Liver (tissue), 8 donors: ENCODE measurements at regions not wholly inside any gene's neighbourhood (a gene's known extent, or its start where the extent isn't known, plus 50 kb on each side); places are given as distances from the start of the nearest gene placed in this dataset.

Experiments
- DNase-seq: peaks from one replicate; pipeline ENCODE4 v3.0.0-alpha.2; 2017; ENCODE audit warnings: low spot score
- H3K27ac ChIP-seq, 2 donors: one replicate each; pipeline ENCODE4 v1.7.0; 2013; ENCODE audit warnings: inconsistent platforms in 2 of 2, low read length in 2 of 2, control low read depth in 1 of 2, low read depth in 1 of 2, mild to moderate bottlenecking in 1 of 2
- H3K27me3 ChIP-seq, 4 donors: one replicate each; pipeline versions ENCODE4 v1.6.1 to v1.7.0; 2013; ENCODE audit warnings: low read length in 3 of 4, inconsistent platforms in 1 of 4, mild to moderate bottlenecking in 1 of 4, moderate library complexity in 1 of 4; ENCODE audit not compliant: control insufficient read depth in 4 of 4, insufficient read depth in 4 of 4
- H3K36me3 ChIP-seq, 4 donors: one replicate each; pipeline versions ENCODE4 v1.6.1 to v1.7.0; 2013; ENCODE audit warnings: low read length in 3 of 4, mild to moderate bottlenecking in 3 of 4, low read depth in 1 of 4, moderate library complexity in 1 of 4; ENCODE audit not compliant: control insufficient read depth in 4 of 4, insufficient read depth in 3 of 4
- H3K4me1 ChIP-seq, 4 donors: one replicate each; pipeline versions ENCODE4 v1.6.1 to v1.7.0; 2013; ENCODE audit warnings: low read length in 3 of 4, mild to moderate bottlenecking in 3 of 4, moderate library complexity in 1 of 4; ENCODE audit not compliant: control insufficient read depth in 4 of 4, insufficient read depth in 4 of 4
- H3K4me3 ChIP-seq, 3 donors: one replicate each; pipeline versions ENCODE4 v1.6.1 to v1.7.0; 2013; ENCODE audit warnings: low read length in 3 of 3, control low read depth in 1 of 3, low read depth in 1 of 3, mild to moderate bottlenecking in 1 of 3
- H3K9ac ChIP-seq, 2 donors: one replicate each; pipeline ENCODE4 v1.7.0; 2013; ENCODE audit warnings: low read length in 2 of 2, mild to moderate bottlenecking in 2 of 2, moderate library complexity in 2 of 2, control low read depth in 1 of 2, low read depth in 1 of 2
- H3K9me3 ChIP-seq, 4 donors: one replicate each; pipeline versions ENCODE4 v1.6.1 to v1.7.0; 2013; ENCODE audit warnings: low read length in 3 of 4; ENCODE audit not compliant: control insufficient read depth in 4 of 4
- EGR1 ChIP-seq, 2 donors: IDR thresholded peaks; 2 replicates each; pipeline ENCODE4 v1.6.1; 2016 to 2018; ENCODE audit warnings: antibody characterized with exemption in 2 of 2, low read depth in 2 of 2
- FOXA1 ChIP-seq: IDR thresholded peaks from 2 replicates; pipeline ENCODE4 v1.6.1; 2016; ENCODE audit warnings: antibody characterized with exemption
- FOXA2 ChIP-seq: IDR thresholded peaks from 2 replicates; pipeline ENCODE4 v1.6.1; 2016; ENCODE audit warnings: antibody characterized with exemption
- GABPA ChIP-seq, 2 donors: IDR thresholded peaks in 1 of 2; conservative IDR thresholded peaks in 1 of 2; 2 replicates each; pipeline ENCODE4 v1.6.1; 2016; ENCODE audit warnings: antibody characterized with exemption in 2 of 2, mild to moderate bottlenecking in 1 of 2, moderate library complexity in 1 of 2
- HNF4A ChIP-seq, 2 donors: conservative IDR thresholded peaks; 2 replicates each; pipeline ENCODE4 v1.6.1; 2016; ENCODE audit warnings: antibody characterized with exemption in 2 of 2, mild to moderate bottlenecking in 2 of 2
- HNF4G ChIP-seq: IDR thresholded peaks from 2 replicates; pipeline ENCODE4 v1.6.1; 2016; ENCODE audit warnings: antibody characterized with exemption
- JUND ChIP-seq, 2 donors: IDR thresholded peaks; 2 replicates each; pipeline ENCODE4 v1.6.1; 2016; ENCODE audit warnings: antibody characterized with exemption in 2 of 2
- NR2F2 ChIP-seq: IDR thresholded peaks from 2 replicates; pipeline ENCODE4 v1.6.1; 2016; ENCODE audit warnings: antibody characterized with exemption
- RAD21 ChIP-seq, 2 donors: IDR thresholded peaks; 2 replicates each; pipeline ENCODE4 v1.6.1; 2016; ENCODE audit warnings: antibody characterized with exemption in 2 of 2, mild to moderate bottlenecking in 2 of 2
- REST ChIP-seq: IDR thresholded peaks from 2 replicates; pipeline ENCODE4 v1.6.1; 2016; ENCODE audit warnings: antibody characterized with exemption, mild to moderate bottlenecking
- RXRA ChIP-seq, 2 donors: IDR thresholded peaks; 2 replicates each; pipeline ENCODE4 v1.6.1; 2017 to 2018; ENCODE audit warnings: antibody characterized with exemption in 2 of 2, mild to moderate bottlenecking in 1 of 2
- SP1 ChIP-seq: IDR thresholded peaks from 2 replicates; pipeline ENCODE4 v1.6.1; 2018; ENCODE audit warnings: antibody characterized with exemption, mild to moderate bottlenecking
- TAF1 ChIP-seq: conservative IDR thresholded peaks from 2 replicates; pipeline ENCODE4 v1.6.1; 2016; ENCODE audit warnings: antibody characterized with exemption, mild to moderate bottlenecking
- YY1 ChIP-seq: IDR thresholded peaks from 2 replicates; pipeline ENCODE4 v1.6.1; 2016; ENCODE audit warnings: antibody characterized with exemption, mild to moderate bottlenecking
- ZBTB33 ChIP-seq: IDR thresholded peaks from 2 replicates; pipeline ENCODE4 v1.6.1; 2016; ENCODE audit warnings: antibody characterized with exemption
- WGBS: extraction: QIAGEN DNeasy Blood & Tissue Kit; methylation state at CpG from one replicate; pipeline ENCODE4 v1.1.7; 2013; 5-methylcytosine and 5-hydroxymethylcytosine counted together
- TF ChIP-seq, protein P1 (sequence below): IDR thresholded peaks from 2 replicates; pipeline ENCODE4 v1.6.1; 2016; ENCODE audit warnings: antibody characterized with exemption
- TF ChIP-seq, protein P2 (sequence below): IDR thresholded peaks from 2 replicates; pipeline ENCODE4 v1.6.1; 2016; ENCODE audit warnings: antibody characterized with exemption
- TF ChIP-seq, protein P3 (sequence below): fragments of 150-350 bp; IDR thresholded peaks from 2 replicates; pipeline ENCODE4 v1.5.1; 2017; ENCODE audit warnings: improper control_type of control experiment, low read depth, low read length; ENCODE audit not compliant: missing input control
- donor health status: healthy.
- donor health status: healthy.
- donor health status: healthy.
- donor health status: healthy.
- donor health status: healthy.

GRCh38 chr3:3333571-3333970 is 154.1 kb upstream of the CRBN start:
- no peak overlapping the region for H3K27ac ChIP-seq
- 80% methylated on average over 2 of the region's 2 CpGs for WGBS

DNA sequence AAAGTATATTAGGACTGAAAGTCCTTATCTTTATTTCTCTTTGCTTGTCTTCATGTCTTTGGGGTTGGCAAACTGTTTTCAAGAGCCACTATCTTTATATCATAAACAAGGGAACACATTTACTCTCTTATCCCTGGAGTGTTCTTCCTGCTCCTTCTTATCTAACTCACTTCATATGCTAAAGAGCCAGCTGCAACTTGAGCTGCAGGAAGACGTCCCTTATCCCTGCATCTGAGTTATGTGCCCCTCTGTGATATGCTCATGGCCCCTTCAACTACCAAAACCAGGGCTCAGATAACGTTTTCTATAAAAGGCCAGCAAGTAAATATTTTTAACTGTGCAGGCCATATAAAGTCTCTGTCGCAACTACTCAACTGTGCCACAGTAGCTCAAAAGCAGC is 137.0 kb upstream of the CRBN start:
- 47% methylated on average over 3 of the region's 3 CpGs for WGBS
- Histone ChIP-seq H3K27me3 (peaks cover 0 to 5% (median 0%) of the 10 kb centered on the region in 4 donors), H3K9ac (no peak overlapping the region), H3K9me3 (peaks cover 0 to 4% (median 0%) of the 10 kb centered on the region in 4 donors), H3K36me3 (no peaks in the 10 kb centered on the region), H3K4me1 (no peaks in the 10 kb centered on the region), H3K27ac (no peak overlapping the region), H3K4me3 (no peak overlapping the region)
- TF ChIP-seq HNF4G (no peak), RAD21 (IDR thresholded peaks at IDR 0.05) (no peak), EGR1 (IDR thresholded peaks at IDR 0.05; ENCODE audit: low read depth in 2 of 2) (no peak), TAF1 (no peak), JUND (IDR thresholded peaks at IDR 0.05) (no peak), FOXA2 (no peak), YY1 (no peak), RXRA (IDR thresholded peaks at IDR 0.05) (no peak), NR2F2 (no peak), HNF4A (conservative IDR thresholded peaks at IDR 0.05) (no peak), ZBTB33 (no peak), FOXA1 (no peak), REST (no peak), GABPA (IDR thresholded peaks at IDR 0.05 in 1 of 2, conservative IDR thresholded peaks at IDR 0.05 in 1 of 2) (no peak), SP1 (no peak)
- TF ChIP-seq, protein P1, sequence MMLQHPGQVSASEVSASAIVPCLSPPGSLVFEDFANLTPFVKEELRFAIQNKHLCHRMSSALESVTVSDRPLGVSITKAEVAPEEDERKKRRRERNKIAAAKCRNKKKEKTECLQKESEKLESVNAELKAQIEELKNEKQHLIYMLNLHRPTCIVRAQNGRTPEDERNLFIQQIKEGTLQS = no peak
- TF ChIP-seq, protein P2, sequence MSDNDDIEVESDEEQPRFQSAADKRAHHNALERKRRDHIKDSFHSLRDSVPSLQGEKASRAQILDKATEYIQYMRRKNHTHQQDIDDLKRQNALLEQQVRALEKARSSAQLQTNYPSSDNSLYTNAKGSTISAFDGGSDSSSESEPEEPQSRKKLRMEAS = no peak
- no peak for DNase-seq

More at GRCh38 chr3:3333571-3333970, 154.1 kb upstream of the CRBN start:
- Histone ChIP-seq H3K9ac (no peak overlapping the region), H3K4me1 (no peaks in the 10 kb centered on the region), H3K27me3 (no peaks in the 10 kb centered on the region), H3K9me3 (no peaks in the 10 kb centered on the region), H3K4me3 (no peak overlapping the region), H3K36me3 (no peaks in the 10 kb centered on the region)
- TF ChIP-seq HNF4A (conservative IDR thresholded peaks at IDR 0.05) (no peak), GABPA (IDR thresholded peaks at IDR 0.05 in 1 of 2, conservative IDR thresholded peaks at IDR 0.05 in 1 of 2) (no peak), FOXA1 (no peak), FOXA2 (no peak), TAF1 (no peak), RXRA (IDR thresholded peaks at IDR 0.05) (no peak), EGR1 (IDR thresholded peaks at IDR 0.05; ENCODE audit: low read depth in 2 of 2) (no peak)
- TF ChIP-seq, protein P3, sequence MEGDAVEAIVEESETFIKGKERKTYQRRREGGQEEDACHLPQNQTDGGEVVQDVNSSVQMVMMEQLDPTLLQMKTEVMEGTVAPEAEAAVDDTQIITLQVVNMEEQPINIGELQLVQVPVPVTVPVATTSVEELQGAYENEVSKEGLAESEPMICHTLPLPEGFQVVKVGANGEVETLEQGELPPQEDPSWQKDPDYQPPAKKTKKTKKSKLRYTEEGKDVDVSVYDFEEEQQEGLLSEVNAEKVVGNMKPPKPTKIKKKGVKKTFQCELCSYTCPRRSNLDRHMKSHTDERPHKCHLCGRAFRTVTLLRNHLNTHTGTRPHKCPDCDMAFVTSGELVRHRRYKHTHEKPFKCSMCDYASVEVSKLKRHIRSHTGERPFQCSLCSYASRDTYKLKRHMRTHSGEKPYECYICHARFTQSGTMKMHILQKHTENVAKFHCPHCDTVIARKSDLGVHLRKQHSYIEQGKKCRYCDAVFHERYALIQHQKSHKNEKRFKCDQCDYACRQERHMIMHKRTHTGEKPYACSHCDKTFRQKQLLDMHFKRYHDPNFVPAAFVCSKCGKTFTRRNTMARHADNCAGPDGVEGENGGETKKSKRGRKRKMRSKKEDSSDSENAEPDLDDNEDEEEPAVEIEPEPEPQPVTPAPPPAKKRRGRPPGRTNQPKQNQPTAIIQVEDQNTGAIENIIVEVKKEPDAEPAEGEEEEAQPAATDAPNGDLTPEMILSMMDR = no peak
- TF ChIP-seq, protein P2 = no peak
- DNase-seq = no peak
